ENCODE measurements at regions not wholly inside any gene's neighbourhood (a gene's known extent, or its start where the extent isn't known, plus 50 kb on each side); places are given as distances from the start of the nearest gene placed in this dataset.
A peak's percentile ranks its signal among the peaks of the same experiment; 100 is the strongest.

GRCh38 chr10:26621243-26621888 is 76.1 kb upstream of the PDSS1 start:
- peak overlapping the region; percentile 71 to 83 (median 81) for H3K27ac ChIP-seq
- ATAC-seq (ENCODE audit: low FRiP score in 2 of 2) (peak in 1 of 2 donors; percentile 44), DNase-seq (no peak)
- peaks cover 0 to 9% (median 1%) of the 10 kb centered on the region in 4 donors for H3K4me1 ChIP-seq
- 52 to 73% methylated on average over 7 of the region's 7 CpGs for WGBS, 2 donors
- no peaks in the 10 kb centered on the region for H3K36me3 ChIP-seq
- TF ChIP-seq POLR2AphosphoS5 (IDR thresholded peaks at IDR 0.05) (no peak), CTCF (IDR thresholded peaks at IDR 0.05) (no peak), EP300 (IDR thresholded peaks at IDR 0.05) (no peak), POLR2A (IDR thresholded peaks at IDR 0.05) (no peak)
- H3K9me3 ChIP-seq: no peaks in the 10 kb centered on the region
- peak overlapping the region in 3 of 4 donors; percentile 38 to 53 (median 45) for H3K4me3 ChIP-seq
- H3K27me3 ChIP-seq: peaks cover 0 to 3% (median 0%) of the 10 kb centered on the region in 4 donors

- ATAC-seq (ENCODE audit: low FRiP score in 2 of 2): peak; percentile 78 to 86
- peak overlapping the region in 3 of 4 donors; percentile 38 to 53 (median 45) for H3K4me3 ChIP-seq
- peak; percentile 89 to 90 for DNase-seq
- 14 to 18% methylated on average over 31 to 40 of the region's 47 CpGs for whole genome bisulfite sequencing, 2 donors
- TF ChIP-seq CTCF (IDR thresholded peaks at IDR 0.05) (no peak), POLR2AphosphoS5 (IDR thresholded peaks at IDR 0.05) (peak; percentile 12 to 51), POLR2A (IDR thresholded peaks at IDR 0.05) (peak in 1 of 4 donors; percentile 55), EP300 (IDR thresholded peaks at IDR 0.05) (peak in 1 of 4 donors; percentile 4)
- H3K27ac ChIP-seq: peak overlapping the region; percentile 71 to 83 (median 81)
- H3K36me3 ChIP-seq: no peaks in the 10 kb centered on the region
- peaks cover 0 to 3% (median 0%) of the 10 kb centered on the region in 4 donors for H3K27me3 ChIP-seq
- peaks cover 0 to 9% (median 1%) of the 10 kb centered on the region in 4 donors for H3K4me1 ChIP-seq
- H3K9me3 ChIP-seq: no peaks in the 10 kb centered on the region
These were observed 75.4 kb upstream of the PDSS1 start for GRCh38 chr10:26621889-26622711.

GRCh38 chr10:26622891-26623290 is 74.6 kb upstream of the PDSS1 start:
- Histone ChIP-seq H3K4me1 (peaks cover 0 to 9% (median 1%) of the 10 kb centered on the region in 4 donors), H3K9me3 (no peaks in the 10 kb centered on the region), H3K27ac (peak overlapping the region in 2 of 4 donors; percentile 82 to 83), H3K4me3 (peak overlapping the region in 1 of 4 donors; percentile 53), H3K36me3 (no peaks in the 10 kb centered on the region), H3K27me3 (peaks cover 0 to 3% (median 0%) of the 10 kb centered on the region in 4 donors)
- no peak for DNase-seq
- ATAC-seq (ENCODE audit: low FRiP score in 2 of 2): no peak
- WGBS, 2 donors: 86 to 89% methylated on average over 7 of the region's 7 CpGs
- no peak for TF ChIP-seq EP300 (IDR thresholded peaks at IDR 0.05)
- no peak for TF ChIP-seq CTCF (IDR thresholded peaks at IDR 0.05)
- no peak for TF ChIP-seq POLR2AphosphoS5 (IDR thresholded peaks at IDR 0.05)
- no peak for TF ChIP-seq POLR2A (IDR thresholded peaks at IDR 0.05)

GRCh38 chr10:26624006-26624405 is 73.5 kb upstream of the PDSS1 start:
- no peaks in the 10 kb centered on the region for H3K36me3 ChIP-seq
- TF ChIP-seq CTCF (IDR thresholded peaks at IDR 0.05): no peak
- no peak for TF ChIP-seq POLR2A (IDR thresholded peaks at IDR 0.05)
- no peak for TF ChIP-seq POLR2AphosphoS5 (IDR thresholded peaks at IDR 0.05)
- TF ChIP-seq EP300 (IDR thresholded peaks at IDR 0.05): no peak
- H3K4me1 ChIP-seq: peaks cover 0 to 9% (median 1%) of the 10 kb centered on the region in 4 donors
- no peak overlapping the region for H3K4me3 ChIP-seq
- no peak for ATAC-seq (ENCODE audit: low FRiP score in 2 of 2)
- peaks cover 0 to 3% (median 0%) of the 10 kb centered on the region in 4 donors for H3K27me3 ChIP-seq
- H3K27ac ChIP-seq: no peak overlapping the region
- WGBS, 2 donors: 72 to 88% methylated on average over 3 of the region's 3 CpGs
- DNase-seq: no peak
- H3K9me3 ChIP-seq: no peaks in the 10 kb centered on the region

Data from upper lobe of left lung (tissue), 6 donors.